NCI-H1930 (cell line): ENCODE measurements at regions not wholly inside any gene's neighbourhood (a gene's known extent, or its start where the extent isn't known, plus 50 kb on each side); places are given as distances from the start of the nearest gene placed in this dataset.

Source experiments
- DNase-seq, 2 experiments: peaks; one replicate each; lab custom pipeline; 2025; lab: John Stamatoyannopoulos, UW

- no peak for DNase-seq
Observed at GRCh38 chr12:97181571-97182265, 274.7 kb downstream of the NEDD1 start.

- no peak for DNase-seq
Observed at GRCh38 chr12:97182769-97183168, 275.7 kb downstream of the NEDD1 start.

- DNase-seq = no peak
Observed at GRCh38 chr12:97184127-97184773, 277.2 kb downstream of the NEDD1 start.

GRCh38 chr12:97185567-97185966, 277.0 kb upstream of the RMST start:
- no peak for DNase-seq

- DNase-seq = no peak
Observed at GRCh38 chr12:97194546-97194945, 268.1 kb upstream of the RMST start.

- DNase-seq = no peak
Observed at GRCh38 chr12:97200181-97200580, 262.4 kb upstream of the RMST start.

GRCh38 chr12:97203408-97203807, 259.2 kb upstream of the RMST start:
- DNase-seq = no peak

- DNase-seq = no peak
Observed at GRCh38 chr12:97209997-97210396, 252.6 kb upstream of the RMST start.

GRCh38 chr12:97211416-97211930, 251.1 kb upstream of the RMST start:
- no peak for DNase-seq

- DNase-seq = no peak
Observed at GRCh38 chr12:97216848-97217247, 245.8 kb upstream of the RMST start.

GRCh38 chr12:97222391-97222790, 240.2 kb upstream of the RMST start:
- DNase-seq = no peak

GRCh38 chr12:97223419-97223818, 239.2 kb upstream of the RMST start:
- peak in 1 of 2 experiments; percentile 30 for DNase-seq

GRCh38 chr12:97229004-97229403, 233.6 kb upstream of the RMST start:
- peak; percentile 72 to 93 for DNase-seq

- no peak for DNase-seq
Observed at GRCh38 chr12:97235102-97235501, 227.5 kb upstream of the RMST start.

GRCh38 chr12:97246368-97246767, 216.2 kb upstream of the RMST start:
- DNase-seq = no peak

GRCh38 chr12:97250483-97250882, 212.1 kb upstream of the RMST start:
- DNase-seq = no peak

- no peak for DNase-seq
Observed at GRCh38 chr12:97257726-97258125, 204.9 kb upstream of the RMST start.

GRCh38 chr12:97259098-97259497, 203.5 kb upstream of the RMST start:
- DNase-seq = no peak

GRCh38 chr12:97260786-97261185, 201.8 kb upstream of the RMST start:
- no peak for DNase-seq

GRCh38 chr12:97267166-97267565, 195.4 kb upstream of the RMST start:
- DNase-seq = no peak

- no peak for DNase-seq
Observed at GRCh38 chr12:97267594-97268202, 194.9 kb upstream of the RMST start.

GRCh38 chr12:97272471-97272870, 190.1 kb upstream of the RMST start:
- no peak for DNase-seq

GRCh38 chr12:97274386-97274785, 188.2 kb upstream of the RMST start:
- DNase-seq = no peak
